Stimulated activated CD4-positive, alpha-beta T cell treated with anti-CD3 and anti-CD28 coated beads, TNF-alpha, amount 100 ng/mL, for 24 hours (primary cell): ENCODE measurements at regions not wholly inside any gene's neighbourhood (a gene's known extent, or its start where the extent isn't known, plus 50 kb on each side); places are given as distances from the start of the nearest gene placed in this dataset.

Experiments used
- DNase-seq, 3 experiments: peaks; one replicate each; pipeline ENCODE4 v3.0.0-alpha.2; 2020; ENCODE audit warnings: low read depth in 3 of 3

- no peak for DNase-seq
Observed at GRCh38 chr4:122034619-122035018, 82.8 kb upstream of the TRPC3 start.

- no peak for DNase-seq
Observed at GRCh38 chr4:122027203-122027602, 75.3 kb upstream of the TRPC3 start.

- DNase-seq: no peak
Observed at GRCh38 chr4:122017296-122017695, 65.4 kb upstream of the TRPC3 start.

GRCh38 chr4:122015203-122015602 lies 63.3 kb upstream of the TRPC3 start:
- no peak for DNase-seq

- DNase-seq: no peak
Observed at GRCh38 chr4:122012735-122013134, 60.9 kb upstream of the TRPC3 start.

GRCh38 chr4:122010610-122011009 lies 58.8 kb upstream of the TRPC3 start:
- DNase-seq: no peak

- no peak for DNase-seq
Observed at GRCh38 chr4:122009524-122009923, 57.7 kb upstream of the TRPC3 start.

- no peak for DNase-seq
Observed at GRCh38 chr4:122007016-122007415, 55.2 kb upstream of the TRPC3 start.

GRCh38 chr4:122005064-122005755 lies 53.4 kb upstream of the TRPC3 start:
- DNase-seq: no peak

- DNase-seq: peak in 1 of 3 experiments; percentile 1
Observed at GRCh38 chr4:122003335-122003734, 51.5 kb upstream of the TRPC3 start.
